Erythroblast (primary cell): ENCODE measurements at regions not wholly inside any gene's neighbourhood (a gene's known extent, or its start where the extent isn't known, plus 50 kb on each side); places are given as distances from the start of the nearest gene placed in this dataset.
"Not testable (repeated sequence)": the region's sequence is repeated elsewhere in the genome, so short reads cannot be mapped to it uniquely, and the experiment has no call there.

Experiments
- GATA1 ChIP-seq: IDR thresholded peaks from 2 replicates; pipeline ENCODE4 v1.6.1; 2011; ENCODE audit warnings: low read depth, mild to moderate bottlenecking, control low read depth, low read length, moderate library complexity
- POLR2A ChIP-seq: IDR thresholded peaks from 2 replicates; pipeline ENCODE4 v1.6.1; 2011; ENCODE audit warnings: mild to moderate bottlenecking, low read length

DNA sequence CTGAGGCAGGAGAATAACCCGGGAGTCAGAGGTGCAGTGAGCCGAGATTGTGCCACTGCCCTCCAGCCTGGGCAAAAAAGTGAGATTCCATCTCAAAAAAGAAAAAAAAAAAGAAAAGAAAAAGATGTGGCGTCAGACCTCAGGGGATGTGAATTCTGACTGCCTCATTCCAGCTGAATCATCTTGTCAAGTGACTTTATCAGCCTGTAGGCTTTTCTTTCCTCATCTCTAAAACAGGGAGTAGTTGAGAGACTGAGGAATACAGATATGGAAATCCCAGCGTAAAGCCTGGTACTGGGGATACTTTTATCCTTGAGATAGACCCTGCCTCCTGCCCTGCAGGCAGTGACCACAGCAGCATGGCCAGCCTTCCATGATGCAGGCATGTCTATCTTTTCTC, 74.1 kb downstream of the PPIAL4C start:
- TF ChIP-seq POLR2A, GATA1: not testable (repeated sequence)
